Transverse colon (tissue), 4 donors: ENCODE measurements at regions not wholly inside any gene's neighbourhood (a gene's known extent, or its start where the extent isn't known, plus 50 kb on each side); places are given as distances from the start of the nearest gene placed in this dataset.

Source experiments
- DNase-seq: peaks from one replicate; pipeline ENCODE4 v3.0.0-alpha.2; 2019
- H3K27ac ChIP-seq, 4 donors: fragments of 200-600 bp; sonication (generic); 2 replicates each; pipeline ENCODE4 v1.5.1; 2016 to 2018; ENCODE audit warnings: inconsistent platforms in 4 of 4
- H3K27me3 ChIP-seq: fragments of 200-600 bp; sonication (generic); 2 replicates; pipeline ENCODE4 v1.5.1; 2017; ENCODE audit warnings: inconsistent platforms
- H3K36me3 ChIP-seq, 4 donors: fragments of 200-600 bp; sonication (generic); 2 replicates each; pipeline ENCODE4 v1.5.1; 2017 to 2019; ENCODE audit warnings: inconsistent platforms in 4 of 4
- H3K4me1 ChIP-seq, 4 donors: fragments of 200-600 bp; sonication (generic); 2 replicates each; pipeline ENCODE4 v1.5.1; 2017 to 2020; ENCODE audit warnings: inconsistent platforms in 4 of 4
- H3K4me3 ChIP-seq, 4 donors: fragments of 200-600 bp; sonication (generic); 1 replicate in 1 of 4; 2 replicates in 3 of 4; pipeline versions ENCODE4 v1.5.1 to v1.6.1; 2017 to 2019; ENCODE audit warnings: inconsistent platforms in 4 of 4
- H3K9me3 ChIP-seq, 2 donors: fragments of 200-600 bp; sonication (generic); 2 replicates each; pipeline ENCODE4 v1.5.1; 2017 to 2019; ENCODE audit warnings: inconsistent platforms in 2 of 2
- EP300 ChIP-seq: sonication (generic); formaldehyde crosslinking; IDR thresholded peaks from one replicate; pipeline ENCODE4 v1.6.1; 2017; ENCODE audit warnings: antibody characterized with exemption, low read depth
- POLR2A ChIP-seq: fragments of 450-650 bp; IDR thresholded peaks from one replicate; pipeline ENCODE4 v1.6.1; 2016; ENCODE audit warnings: antibody characterized with exemption, mild to moderate bottlenecking, moderate library complexity
- POLR2AphosphoS5 ChIP-seq, 3 donors: sonication (generic); formaldehyde crosslinking; IDR thresholded peaks; one replicate each; pipeline ENCODE4 v1.6.1; 2016; ENCODE audit warnings: antibody characterized with exemption in 3 of 3
- WGBS, 2 donors: methylation state at CpG; one replicate each; pipeline ENCODE4 v1.1.5; 2018; ENCODE audit warnings: low coverage in 1 of 2; 5-methylcytosine and 5-hydroxymethylcytosine counted together
- in situ Hi-C, 4 donors: fragments of 200-750 bp; cut with MboI; loops; one replicate each; pipeline versions ENCODE4 v1.15.0 to v1.15.1; 2017; ENCODE audit warnings: low sequenced_read_pairs in 3 of 4, low pct_ligation_motif_present in 1 of 4, low pct_unique_long_range_greater_than_20kb in 1 of 4
- intact Hi-C: fragments of 100-400 bp; cut with DNase I; formaldehyde crosslinking; loops from one replicate; pipeline ENCODE4 v1.15.1; 2023; ENCODE audit warnings: low total_unique reads
- TF ChIP-seq, protein P1 (sequence below), 5 experiments: fragments of 200-600 bp in 3 of 5; fragments of 450-650 bp in 2 of 5; sonication (generic) in 3 of 5; IDR thresholded peaks; 1 replicate in 2 of 5; 2 replicates in 3 of 5; pipeline ENCODE4 v1.5.1; 2016 to 2017; ENCODE audit warnings: antibody characterized with exemption in 5 of 5, inconsistent platforms in 3 of 5, mild to moderate bottlenecking in 2 of 5, moderate library complexity in 1 of 5

DNA sequence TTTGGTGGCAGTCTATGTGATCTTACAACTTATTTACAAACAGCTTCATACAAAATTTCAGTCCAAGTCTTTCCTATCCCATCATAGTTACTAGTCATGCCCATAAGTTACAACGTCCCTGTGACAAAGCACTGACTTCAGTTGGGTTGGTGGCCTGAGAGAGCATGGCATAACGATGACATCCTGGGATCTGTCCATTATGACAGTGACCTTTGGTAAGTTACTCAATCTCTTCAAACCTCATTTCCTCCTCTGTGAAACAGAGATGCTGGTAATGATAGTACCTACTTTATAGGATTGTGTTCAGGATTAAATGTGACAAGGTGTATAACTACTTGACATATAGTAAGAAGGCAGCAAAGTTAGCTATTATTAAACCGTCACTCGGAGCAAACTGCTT lies 55.4 kb upstream of the ATP5MC3 start:
- H3K27me3 ChIP-seq, result no peaks in the 10 kb centered on the region
- no peak overlapping the region for H3K4me3 ChIP-seq

DNA sequence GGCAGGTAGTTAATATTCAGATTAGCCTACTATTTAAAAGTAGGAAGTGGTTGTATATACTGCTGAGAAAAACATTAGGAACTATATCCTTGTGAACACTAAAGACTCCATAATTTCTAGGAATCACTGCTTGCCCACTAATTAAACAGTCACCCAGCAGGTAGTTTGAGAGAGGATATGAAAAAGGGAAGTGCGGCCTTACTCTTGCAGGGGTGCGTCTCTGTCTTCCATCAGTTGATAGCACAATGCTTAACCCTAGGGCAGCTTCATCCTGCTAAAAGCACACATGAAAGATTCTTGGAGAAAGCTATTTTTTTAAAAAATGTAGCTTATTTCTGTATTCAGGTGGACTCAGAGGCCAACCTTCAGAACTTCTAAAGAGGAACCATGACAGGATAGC lies 53.1 kb upstream of the ATP5MC3 start:
- no peaks in the 10 kb centered on the region for H3K9me3 ChIP-seq
- no peak overlapping the region for H3K27ac ChIP-seq
- H3K4me1 ChIP-seq, result peaks cover 0 to 3% (median 0%) of the 10 kb centered on the region in 4 donors
- WGBS, 2 donors, result 63 to 80% methylated on average over 1 to 2 of the region's 2 CpGs
- no peaks in the 10 kb centered on the region for H3K36me3 ChIP-seq
- H3K27me3 ChIP-seq, result no peaks in the 10 kb centered on the region
- TF ChIP-seq, protein P1, sequence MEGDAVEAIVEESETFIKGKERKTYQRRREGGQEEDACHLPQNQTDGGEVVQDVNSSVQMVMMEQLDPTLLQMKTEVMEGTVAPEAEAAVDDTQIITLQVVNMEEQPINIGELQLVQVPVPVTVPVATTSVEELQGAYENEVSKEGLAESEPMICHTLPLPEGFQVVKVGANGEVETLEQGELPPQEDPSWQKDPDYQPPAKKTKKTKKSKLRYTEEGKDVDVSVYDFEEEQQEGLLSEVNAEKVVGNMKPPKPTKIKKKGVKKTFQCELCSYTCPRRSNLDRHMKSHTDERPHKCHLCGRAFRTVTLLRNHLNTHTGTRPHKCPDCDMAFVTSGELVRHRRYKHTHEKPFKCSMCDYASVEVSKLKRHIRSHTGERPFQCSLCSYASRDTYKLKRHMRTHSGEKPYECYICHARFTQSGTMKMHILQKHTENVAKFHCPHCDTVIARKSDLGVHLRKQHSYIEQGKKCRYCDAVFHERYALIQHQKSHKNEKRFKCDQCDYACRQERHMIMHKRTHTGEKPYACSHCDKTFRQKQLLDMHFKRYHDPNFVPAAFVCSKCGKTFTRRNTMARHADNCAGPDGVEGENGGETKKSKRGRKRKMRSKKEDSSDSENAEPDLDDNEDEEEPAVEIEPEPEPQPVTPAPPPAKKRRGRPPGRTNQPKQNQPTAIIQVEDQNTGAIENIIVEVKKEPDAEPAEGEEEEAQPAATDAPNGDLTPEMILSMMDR (IDR thresholded peaks at IDR 0.05), result no peak
- TF ChIP-seq EP300 (no peak), POLR2A (no peak), POLR2AphosphoS5 (IDR thresholded peaks at IDR 0.05) (no peak)
- no peak overlapping the region for H3K4me3 ChIP-seq
- DNase-seq, result no peak
- in situ Hi-C loops (no loop called here), intact Hi-C loops (no loop called here)

More for the DNA sequence above, 55.4 kb upstream of the ATP5MC3 start:
- H3K27ac ChIP-seq, result no peak overlapping the region
- intact Hi-C loops (no loop called here), in situ Hi-C loops (no loop called here)
- TF ChIP-seq, protein P1 (IDR thresholded peaks at IDR 0.05), result no peak
- TF ChIP-seq POLR2AphosphoS5 (IDR thresholded peaks at IDR 0.05) (no peak), POLR2A (no peak), EP300 (no peak)
- DNase-seq, result no peak
- WGBS, 2 donors, result 70 to 95% methylated on average over 2 to 4 of the region's 4 CpGs
- H3K9me3 ChIP-seq, result no peaks in the 10 kb centered on the region
- peaks cover 0 to 3% (median 0%) of the 10 kb centered on the region in 4 donors for H3K4me1 ChIP-seq
- H3K36me3 ChIP-seq, result no peaks in the 10 kb centered on the region

DNA sequence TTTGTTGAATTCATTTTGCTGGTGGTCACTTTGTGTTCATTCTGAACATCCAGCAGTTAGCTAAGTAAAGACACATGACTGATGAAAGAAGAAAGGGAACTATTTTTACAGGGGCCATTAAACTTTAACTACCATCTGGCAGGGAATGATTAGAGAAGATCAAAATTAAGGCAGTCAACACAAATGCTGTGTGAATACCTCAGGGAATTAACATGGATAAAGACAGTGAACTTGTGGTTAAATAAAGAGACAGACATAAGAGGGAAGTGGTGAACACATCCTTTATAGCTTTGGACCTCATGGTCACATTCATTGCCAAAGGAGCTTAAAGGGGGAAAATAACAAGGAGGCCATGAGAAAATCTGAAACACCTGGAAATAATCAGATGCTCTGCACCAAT lies 52.6 kb upstream of the ATP5MC3 start:
- Histone ChIP-seq H3K4me1 (peaks cover 0 to 3% (median 0%) of the 10 kb centered on the region in 4 donors), H3K36me3 (no peaks in the 10 kb centered on the region), H3K27me3 (no peaks in the 10 kb centered on the region), H3K4me3 (no peak overlapping the region), H3K9me3 (no peaks in the 10 kb centered on the region), H3K27ac (no peak overlapping the region)
- intact Hi-C loops (no loop called here), in situ Hi-C loops (no loop called here)
- TF ChIP-seq EP300, result no peak
- TF ChIP-seq POLR2AphosphoS5 (IDR thresholded peaks at IDR 0.05), result no peak
- no peak for TF ChIP-seq POLR2A
- TF ChIP-seq, protein P1 (IDR thresholded peaks at IDR 0.05), result no peak
- DNase-seq, result no peak

DNA sequence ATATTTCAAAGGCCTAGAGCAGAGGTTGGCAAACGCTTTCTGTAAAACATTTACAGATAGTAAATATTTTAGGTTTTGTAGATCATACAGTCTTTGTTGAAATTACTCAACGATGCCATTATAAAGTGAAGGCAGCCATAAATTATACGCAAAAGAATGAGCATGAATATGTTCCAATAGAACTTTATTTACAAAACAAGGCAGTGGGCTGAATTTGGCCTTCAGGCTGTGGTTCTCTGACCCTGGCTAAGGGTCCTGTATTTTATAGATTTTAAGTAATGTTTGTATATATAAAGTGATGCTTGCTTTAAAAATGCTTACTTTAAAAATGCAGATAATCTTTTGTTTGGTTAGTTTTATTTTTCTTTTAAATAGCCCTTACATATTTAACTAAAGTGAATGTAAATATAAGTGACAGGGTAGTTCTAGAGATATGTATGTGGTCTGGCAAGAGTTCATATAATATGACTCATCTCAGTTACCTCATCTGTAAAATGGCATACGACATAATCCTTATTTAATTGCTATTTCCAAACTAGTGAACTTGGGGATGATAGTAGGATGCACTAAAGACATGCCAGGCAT lies 51.7 kb upstream of the ATP5MC3 start:
- Histone ChIP-seq H3K4me1 (peaks cover 0 to 3% (median 0%) of the 10 kb centered on the region in 4 donors), H3K27me3 (no peaks in the 10 kb centered on the region), H3K36me3 (no peaks in the 10 kb centered on the region), H3K4me3 (no peak overlapping the region), H3K9me3 (no peaks in the 10 kb centered on the region), H3K27ac (no peak overlapping the region)
- TF ChIP-seq POLR2AphosphoS5 (IDR thresholded peaks at IDR 0.05) (no peak), POLR2A (no peak), EP300 (no peak)
- TF ChIP-seq, protein P1 (IDR thresholded peaks at IDR 0.05), result no peak
- WGBS, 2 donors, result 15 to 21% methylated on average over 4 of the region's 4 CpGs
- DNase-seq, result no peak
- intact Hi-C loops (no loop called here), in situ Hi-C loops (no loop called here)
